ENCODE measurements at regions not wholly inside any gene's neighbourhood (a gene's known extent, or its start where the extent isn't known, plus 50 kb on each side); places are given as distances from the start of the nearest gene placed in this dataset.

GRCh38 chr2:34179511-34179910 is 580.4 kb upstream of the FAM98A start:
- Mint-ChIP-seq H3K27me3 (no peaks in the 10 kb centered on the region), H3K4me3 (no peak overlapping the region), H3K9me3 (peaks cover 2% of the 10 kb centered on the region), H3K27ac (no peak overlapping the region), H3K36me3 (ENCODE audit: low read depth) (no peaks in the 10 kb centered on the region), H3K4me1 (no peaks in the 10 kb centered on the region)
- CTCF ChIA-PET = no interaction called here
- POLR2A ChIA-PET = no interaction called here
- intact Hi-C loops (cut with micrococcal nuclease) = no loop called here
- DNase-seq (no peak), ATAC-seq (ENCODE audit: low read depth) (no peak)
- TF ChIP-seq, protein P1, sequence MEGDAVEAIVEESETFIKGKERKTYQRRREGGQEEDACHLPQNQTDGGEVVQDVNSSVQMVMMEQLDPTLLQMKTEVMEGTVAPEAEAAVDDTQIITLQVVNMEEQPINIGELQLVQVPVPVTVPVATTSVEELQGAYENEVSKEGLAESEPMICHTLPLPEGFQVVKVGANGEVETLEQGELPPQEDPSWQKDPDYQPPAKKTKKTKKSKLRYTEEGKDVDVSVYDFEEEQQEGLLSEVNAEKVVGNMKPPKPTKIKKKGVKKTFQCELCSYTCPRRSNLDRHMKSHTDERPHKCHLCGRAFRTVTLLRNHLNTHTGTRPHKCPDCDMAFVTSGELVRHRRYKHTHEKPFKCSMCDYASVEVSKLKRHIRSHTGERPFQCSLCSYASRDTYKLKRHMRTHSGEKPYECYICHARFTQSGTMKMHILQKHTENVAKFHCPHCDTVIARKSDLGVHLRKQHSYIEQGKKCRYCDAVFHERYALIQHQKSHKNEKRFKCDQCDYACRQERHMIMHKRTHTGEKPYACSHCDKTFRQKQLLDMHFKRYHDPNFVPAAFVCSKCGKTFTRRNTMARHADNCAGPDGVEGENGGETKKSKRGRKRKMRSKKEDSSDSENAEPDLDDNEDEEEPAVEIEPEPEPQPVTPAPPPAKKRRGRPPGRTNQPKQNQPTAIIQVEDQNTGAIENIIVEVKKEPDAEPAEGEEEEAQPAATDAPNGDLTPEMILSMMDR (IDR thresholded peaks at IDR 0.05) = no peak

GRCh38 chr2:34178482-34178881 is 579.4 kb upstream of the FAM98A start:
- Mint-ChIP-seq H3K9me3 (no peaks in the 10 kb centered on the region), H3K27ac (no peak overlapping the region), H3K36me3 (ENCODE audit: low read depth) (no peaks in the 10 kb centered on the region), H3K4me1 (no peaks in the 10 kb centered on the region), H3K27me3 (no peaks in the 10 kb centered on the region), H3K4me3 (no peak overlapping the region)
- TF ChIP-seq, protein P1 (IDR thresholded peaks at IDR 0.05) = no peak
- ATAC-seq (ENCODE audit: low read depth) (no peak), DNase-seq (no peak)
- intact Hi-C loops (cut with micrococcal nuclease) = no loop called here
- POLR2A ChIA-PET = no interaction called here
- CTCF ChIA-PET = no interaction called here

GRCh38 chr2:34176693-34177092 is 577.6 kb upstream of the FAM98A start:
- no peak overlapping the region for H3K27ac Mint-ChIP-seq
- intact Hi-C loops (cut with micrococcal nuclease) = no loop called here
- no peaks in the 10 kb centered on the region for H3K27me3 Mint-ChIP-seq
- H3K4me3 Mint-ChIP-seq = no peak overlapping the region
- peaks cover 5% of the 10 kb centered on the region for H3K9me3 Mint-ChIP-seq
- ChIA-PET CTCF (no interaction called here), POLR2A (no interaction called here)
- ATAC-seq (ENCODE audit: low read depth) (no peak), DNase-seq (no peak)
- TF ChIP-seq, protein P1 (IDR thresholded peaks at IDR 0.05) = no peak
- no peaks in the 10 kb centered on the region for H3K4me1 Mint-ChIP-seq
- H3K36me3 Mint-ChIP-seq (ENCODE audit: low read depth) = no peaks in the 10 kb centered on the region

- TF ChIP-seq, protein P1 (IDR thresholded peaks at IDR 0.05) = no peak
- ChIA-PET CTCF (no interaction called here), POLR2A (no interaction called here)
- Mint-ChIP-seq H3K9me3 (peaks cover 8% of the 10 kb centered on the region), H3K4me3 (no peak overlapping the region), H3K36me3 (ENCODE audit: low read depth) (no peaks in the 10 kb centered on the region), H3K27ac (no peak overlapping the region), H3K27me3 (no peaks in the 10 kb centered on the region), H3K4me1 (no peaks in the 10 kb centered on the region)
- no peak for DNase-seq
- intact Hi-C loops (cut with micrococcal nuclease) = no loop called here
- ATAC-seq (ENCODE audit: low read depth) = no peak
Observed at GRCh38 chr2:34174506-34174905, 575.4 kb upstream of the FAM98A start.

DNA sequence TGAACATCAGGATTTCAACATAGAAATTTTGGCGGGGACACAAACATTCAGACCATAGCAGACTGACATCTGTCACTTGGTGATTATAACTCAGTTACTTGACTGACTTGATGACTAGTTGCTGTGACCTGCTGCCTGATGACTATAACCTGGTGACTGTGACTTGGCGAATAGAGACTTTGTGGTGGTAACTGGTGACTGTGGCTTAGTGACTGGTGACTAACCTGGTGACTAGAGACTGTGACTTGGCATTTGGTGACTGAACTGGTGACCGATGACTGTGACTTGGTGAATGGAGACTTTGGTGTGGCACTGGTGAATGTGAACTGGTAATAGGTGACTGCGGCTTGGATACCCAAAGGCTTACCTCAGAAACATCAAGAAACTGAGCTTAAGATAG is 563.1 kb upstream of the FAM98A start:
- no peak overlapping the region for H3K4me3 Mint-ChIP-seq
- H3K4me1 Mint-ChIP-seq = no peaks in the 10 kb centered on the region
- H3K36me3 Mint-ChIP-seq (ENCODE audit: low read depth) = no peaks in the 10 kb centered on the region
- ChIA-PET CTCF (no interaction called here), POLR2A (no interaction called here)
- ATAC-seq (ENCODE audit: low read depth) (no peak), DNase-seq (no peak)
- peaks cover 2% of the 10 kb centered on the region for H3K9me3 Mint-ChIP-seq
- H3K27me3 Mint-ChIP-seq = no peaks in the 10 kb centered on the region
- intact Hi-C loops (cut with micrococcal nuclease) = no loop called here
- TF ChIP-seq, protein P1 (IDR thresholded peaks at IDR 0.05) = no peak
- no peak overlapping the region for H3K27ac Mint-ChIP-seq

All from activated B cell treated with CpG ODN at 0.5 μM for 24 hours (primary cell).